Coronary artery (tissue), 2 donors: ENCODE measurements at regions not wholly inside any gene's neighbourhood (a gene's known extent, or its start where the extent isn't known, plus 50 kb on each side); places are given as distances from the start of the nearest gene placed in this dataset.

Experiments
- DNase-seq: peaks from one replicate; pipeline ENCODE4 v3.0.0-alpha.2; 2017; ENCODE audit warnings: low spot score
- H3K27ac ChIP-seq, 2 donors: fragments of 200-600 bp; sonication (generic); one replicate each; pipeline ENCODE4 v1.5.1; 2016 to 2019
- H3K4me3 ChIP-seq: fragments of 200-600 bp; sonication (generic); 2 replicates; pipeline ENCODE4 v1.5.1; 2016; ENCODE audit warnings: mild to moderate bottlenecking, moderate library complexity
- TF ChIP-seq, protein P1 (sequence below): fragments of 200-600 bp; sonication (generic); IDR thresholded peaks from one replicate; pipeline ENCODE4 v1.5.1; 2019; ENCODE audit warnings: antibody characterized with exemption

DNA sequence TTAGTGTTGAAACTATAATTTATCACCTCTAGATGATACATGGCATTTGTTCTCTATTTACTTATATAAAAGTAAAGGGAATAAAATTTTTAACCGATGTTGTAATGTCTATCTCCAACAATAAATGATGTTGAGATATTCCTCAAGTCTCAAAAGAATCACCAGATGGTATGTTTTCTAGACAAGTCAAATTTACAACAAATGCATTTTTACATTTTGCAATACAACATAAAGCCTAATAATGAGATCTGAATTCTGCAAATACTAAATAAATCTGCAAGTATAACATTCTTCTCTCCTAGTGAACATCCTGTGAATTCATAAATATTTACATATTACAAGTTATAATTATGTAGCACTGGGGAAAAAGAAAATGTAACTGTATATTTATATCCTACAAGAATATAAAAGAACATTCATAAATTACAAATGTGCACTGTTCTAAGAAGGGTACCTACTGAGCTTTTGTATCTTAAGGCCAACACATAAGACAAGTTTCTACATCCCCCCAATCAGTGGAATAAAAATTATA lies 1504.4 kb upstream of the ZEB2 start:
- TF ChIP-seq, protein P1, sequence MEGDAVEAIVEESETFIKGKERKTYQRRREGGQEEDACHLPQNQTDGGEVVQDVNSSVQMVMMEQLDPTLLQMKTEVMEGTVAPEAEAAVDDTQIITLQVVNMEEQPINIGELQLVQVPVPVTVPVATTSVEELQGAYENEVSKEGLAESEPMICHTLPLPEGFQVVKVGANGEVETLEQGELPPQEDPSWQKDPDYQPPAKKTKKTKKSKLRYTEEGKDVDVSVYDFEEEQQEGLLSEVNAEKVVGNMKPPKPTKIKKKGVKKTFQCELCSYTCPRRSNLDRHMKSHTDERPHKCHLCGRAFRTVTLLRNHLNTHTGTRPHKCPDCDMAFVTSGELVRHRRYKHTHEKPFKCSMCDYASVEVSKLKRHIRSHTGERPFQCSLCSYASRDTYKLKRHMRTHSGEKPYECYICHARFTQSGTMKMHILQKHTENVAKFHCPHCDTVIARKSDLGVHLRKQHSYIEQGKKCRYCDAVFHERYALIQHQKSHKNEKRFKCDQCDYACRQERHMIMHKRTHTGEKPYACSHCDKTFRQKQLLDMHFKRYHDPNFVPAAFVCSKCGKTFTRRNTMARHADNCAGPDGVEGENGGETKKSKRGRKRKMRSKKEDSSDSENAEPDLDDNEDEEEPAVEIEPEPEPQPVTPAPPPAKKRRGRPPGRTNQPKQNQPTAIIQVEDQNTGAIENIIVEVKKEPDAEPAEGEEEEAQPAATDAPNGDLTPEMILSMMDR: no peak
- Histone ChIP-seq H3K27ac (no peak overlapping the region), H3K4me3 (no peak overlapping the region)
- DNase-seq: no peak

DNA sequence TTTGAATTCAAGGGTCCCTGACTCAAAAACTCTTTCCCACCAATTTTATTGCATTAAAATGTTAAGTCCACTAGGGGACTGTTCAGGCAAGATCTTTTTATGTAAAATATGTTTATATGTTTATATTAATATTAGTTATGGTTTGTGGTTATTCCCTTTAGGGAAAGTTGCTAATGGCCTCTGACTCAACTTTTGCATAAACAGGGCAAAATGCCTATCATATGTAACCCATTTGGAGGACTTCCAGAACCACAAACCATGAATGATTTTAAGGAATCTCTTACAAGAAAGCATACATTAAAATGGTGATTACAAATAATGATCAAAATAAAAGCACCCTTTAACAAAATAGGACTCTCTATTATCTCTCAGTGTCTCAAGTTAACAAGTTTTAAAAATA lies 1484.5 kb upstream of the ZEB2 start:
- Histone ChIP-seq H3K4me3 (no peak overlapping the region), H3K27ac (no peak overlapping the region)
- no peak for DNase-seq
- TF ChIP-seq, protein P1: no peak

DNA sequence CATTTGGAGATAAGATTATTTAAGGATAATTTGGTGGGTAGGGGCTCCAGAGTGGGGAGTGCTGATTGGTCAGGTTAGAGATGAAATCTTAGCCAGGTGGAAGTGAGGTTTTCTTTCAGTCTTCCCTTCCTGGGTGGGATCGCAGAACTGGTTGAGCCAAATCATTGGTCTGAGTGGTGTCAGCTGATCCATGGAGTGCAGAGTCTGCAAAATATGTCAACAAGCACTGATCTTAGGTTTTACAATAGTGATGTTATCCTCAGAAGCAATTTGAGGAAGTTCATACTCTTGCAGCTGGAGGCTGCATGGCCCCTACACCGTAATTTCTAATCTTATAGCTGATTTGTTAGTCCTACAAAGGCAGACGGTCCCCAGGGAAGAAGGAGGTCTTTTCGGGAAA lies 1483.4 kb upstream of the ZEB2 start:
- H3K4me3 ChIP-seq: no peak overlapping the region
- no peak overlapping the region for H3K27ac ChIP-seq
- no peak for DNase-seq
- TF ChIP-seq, protein P1: no peak

DNA sequence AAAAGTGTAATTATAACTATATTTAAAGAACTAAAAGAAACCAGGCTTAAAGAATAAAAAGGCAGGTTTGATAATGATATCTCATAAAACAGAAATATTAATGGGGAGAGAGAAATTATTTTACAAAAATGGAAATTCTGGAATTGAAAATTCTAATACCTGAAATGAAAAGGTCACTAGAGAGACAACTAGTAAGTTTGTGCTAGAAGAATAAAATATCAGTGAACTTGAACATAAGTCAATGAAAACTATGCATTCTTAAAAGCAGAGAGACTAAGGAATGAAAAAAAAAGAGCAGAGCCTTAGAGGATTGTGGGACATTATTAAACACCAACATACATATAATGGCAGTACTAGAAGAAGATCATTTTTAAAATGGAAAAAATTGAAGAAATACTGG lies 1475.0 kb upstream of the ZEB2 start:
- no peak overlapping the region for H3K27ac ChIP-seq
- TF ChIP-seq, protein P1: no peak
- DNase-seq: no peak

DNA sequence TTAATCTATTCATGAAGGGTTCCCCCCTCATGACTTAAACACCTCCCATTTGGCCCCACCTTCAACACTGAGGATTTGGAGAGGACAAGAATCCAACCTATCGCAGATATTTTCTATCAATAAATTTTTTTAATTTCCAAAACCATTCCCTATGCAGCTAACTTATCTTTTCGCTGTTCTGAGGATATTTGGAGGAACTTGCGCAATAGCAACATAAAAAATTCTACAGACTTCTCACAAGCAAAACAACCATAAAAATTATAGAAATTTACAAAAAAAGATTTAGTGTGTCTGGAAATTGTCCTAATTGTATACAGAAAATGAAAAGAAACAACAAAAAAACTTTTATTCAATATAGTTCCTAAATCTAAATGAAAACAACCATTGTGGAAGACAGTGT lies 1472.7 kb upstream of the ZEB2 start:
- TF ChIP-seq, protein P1: no peak
- H3K27ac ChIP-seq: no peak overlapping the region
- no peak overlapping the region for H3K4me3 ChIP-seq
- no peak for DNase-seq

More for the DNA sequence above, 1475.0 kb upstream of the ZEB2 start:
- no peak overlapping the region for H3K4me3 ChIP-seq

DNA sequence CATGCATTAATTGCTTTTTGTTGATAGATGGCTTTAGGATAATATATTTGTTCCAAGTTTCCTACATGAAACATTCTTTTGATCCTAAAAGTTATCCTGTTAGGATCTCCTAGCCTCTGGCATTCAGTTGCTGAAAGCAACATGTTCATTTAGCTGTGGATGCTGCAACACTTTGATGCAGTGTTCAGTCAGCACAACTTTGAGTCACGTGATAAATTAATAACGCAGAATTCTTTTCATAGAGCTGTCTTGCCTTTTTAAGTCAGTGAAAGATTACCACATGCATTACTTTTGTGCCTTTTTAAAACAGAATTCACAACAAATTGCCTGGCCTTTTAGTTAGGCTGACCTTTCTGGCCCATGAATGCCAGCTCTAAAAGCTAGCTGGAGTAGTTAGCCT lies 1467.9 kb upstream of the ZEB2 start:
- no peak for DNase-seq
- Histone ChIP-seq H3K27ac (no peak overlapping the region), H3K4me3 (no peak overlapping the region)
- TF ChIP-seq, protein P1: no peak

DNA sequence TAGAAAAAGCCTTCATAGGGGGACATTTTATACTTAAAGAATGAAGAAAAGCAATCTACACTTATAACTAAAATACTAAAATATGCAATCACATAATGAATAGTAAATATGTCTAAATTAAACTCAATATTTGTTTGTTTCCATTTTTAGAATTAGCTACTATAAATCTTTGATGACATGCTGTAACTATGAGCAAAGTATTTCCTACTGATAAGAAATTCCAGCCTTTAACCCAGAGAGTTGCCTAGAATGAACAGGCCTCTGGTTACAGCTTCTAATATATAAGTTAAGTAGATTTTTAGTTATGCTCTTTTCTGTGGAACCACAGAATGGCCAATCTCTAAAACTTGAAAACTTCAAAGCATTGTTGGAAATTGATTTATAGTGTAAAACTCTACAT lies 1465.6 kb upstream of the ZEB2 start:
- TF ChIP-seq, protein P1: no peak
- no peak for DNase-seq
- Histone ChIP-seq H3K27ac (no peak overlapping the region), H3K4me3 (no peak overlapping the region)
